OCI-LY1 (cell line): ENCODE measurements at regions not wholly inside any gene's neighbourhood (a gene's known extent, or its start where the extent isn't known, plus 50 kb on each side); places are given as distances from the start of the nearest gene placed in this dataset.

ENCODE experiments used
- H2AFZ ChIP-seq: fragments of 200-600 bp; sonication (generic), shearing (Covaris generic); 2 replicates; pipeline ENCODE4 v1.6.0; 2014; ENCODE audit warnings: antibody characterized with exemption, mild to moderate bottlenecking, low read length
- H3F3A ChIP-seq: fragments of 200-600 bp; sonication (generic), shearing (Covaris generic); 2 replicates; pipeline ENCODE4 v1.6.0; 2014; ENCODE audit warnings: mild to moderate bottlenecking, antibody characterized with exemption, low read length, moderate library complexity; ENCODE audit not compliant: insufficient read depth
- H3K27ac ChIP-seq: fragments of 200-600 bp; sonication (generic); 2 replicates; pipeline ENCODE4 v1.5.1; 2014; ENCODE audit warnings: low read length, mixed run types, mild to moderate bottlenecking, low read depth; ENCODE audit not compliant: poor library complexity, severe bottlenecking
- H3K27me3 ChIP-seq: fragments of 200-600 bp; sonication (generic); 2 replicates; pipeline ENCODE4 v1.6.0; 2014; ENCODE audit warnings: antibody characterized with exemption, mild to moderate bottlenecking, low read length, moderate library complexity; ENCODE audit not compliant: insufficient read depth
- H3K36me3 ChIP-seq: fragments of 200-600 bp; sonication (generic); 2 replicates; pipeline ENCODE4 v1.6.1; 2014; ENCODE audit warnings: mild to moderate bottlenecking, antibody characterized with exemption, low read length, moderate library complexity, mixed read lengths; ENCODE audit not compliant: insufficient read depth
- H3K4me1 ChIP-seq: fragments of 200-600 bp; sonication (generic); 2 replicates; pipeline ENCODE4 v1.5.1; 2014; ENCODE audit warnings: mild to moderate bottlenecking, low read length, moderate library complexity; ENCODE audit not compliant: insufficient read depth, severe bottlenecking
- H3K4me2 ChIP-seq: fragments of 200-600 bp; sonication (generic), shearing (Covaris generic); 2 replicates; pipeline ENCODE4 v1.6.1; 2014; ENCODE audit warnings: low read length
- H3K4me3 ChIP-seq: fragments of 200-600 bp; sonication (generic); 2 replicates; pipeline ENCODE4 v1.5.1; 2014; ENCODE audit warnings: low read length, low read depth, mild to moderate bottlenecking, mixed read lengths; ENCODE audit not compliant: poor library complexity, severe bottlenecking
- H3K79me2 ChIP-seq: fragments of 200-600 bp; shearing (Covaris generic); 2 replicates; pipeline ENCODE4 v1.6.1; 2016; ENCODE audit warnings: mixed run types, low read length, mixed read lengths; ENCODE audit not compliant: insufficient read depth
- H3K9ac ChIP-seq: fragments of 200-600 bp; sonication (generic), shearing (Covaris generic); 2 replicates; pipeline ENCODE4 v1.6.1; 2014; ENCODE audit warnings: mild to moderate bottlenecking, low read length, mixed read lengths
- H3K9me2 ChIP-seq: fragments of 200-600 bp; sonication (generic), shearing (Covaris generic); 2 replicates; pipeline ENCODE4 v1.6.1; 2014; ENCODE audit warnings: low read depth, mild to moderate bottlenecking, low read length, mixed read lengths
- H3K9me3 ChIP-seq: fragments of 200-600 bp; shearing (Covaris generic); 2 replicates; pipeline ENCODE4 v1.6.1; 2014; ENCODE audit warnings: low read length, mixed read lengths
- H4K20me1 ChIP-seq: fragments of 200-600 bp; sonication (generic), shearing (Covaris generic); 2 replicates; pipeline ENCODE4 v1.6.0; 2016; ENCODE audit warnings: mild to moderate bottlenecking, low read length; ENCODE audit not compliant: insufficient read depth
- EZH2 ChIP-seq: fragments of 200-600 bp; sonication (generic), shearing (Covaris generic); IDR thresholded peaks from 2 replicates; pipeline ENCODE4 v1.8.0; 2017; ENCODE audit warnings: borderline replicate concordance, mixed run types, mild to moderate bottlenecking, antibody characterized with exemption, low read length, moderate library complexity, mixed read lengths
- TF ChIP-seq, protein P1 (sequence below): fragments of 200-600 bp; sonication (generic), shearing (Covaris generic); IDR thresholded peaks from 2 replicates; pipeline ENCODE4 v1.5.1; 2017; ENCODE audit warnings: mild to moderate bottlenecking, antibody characterized with exemption, low read length, moderate library complexity, mixed read lengths

DNA sequence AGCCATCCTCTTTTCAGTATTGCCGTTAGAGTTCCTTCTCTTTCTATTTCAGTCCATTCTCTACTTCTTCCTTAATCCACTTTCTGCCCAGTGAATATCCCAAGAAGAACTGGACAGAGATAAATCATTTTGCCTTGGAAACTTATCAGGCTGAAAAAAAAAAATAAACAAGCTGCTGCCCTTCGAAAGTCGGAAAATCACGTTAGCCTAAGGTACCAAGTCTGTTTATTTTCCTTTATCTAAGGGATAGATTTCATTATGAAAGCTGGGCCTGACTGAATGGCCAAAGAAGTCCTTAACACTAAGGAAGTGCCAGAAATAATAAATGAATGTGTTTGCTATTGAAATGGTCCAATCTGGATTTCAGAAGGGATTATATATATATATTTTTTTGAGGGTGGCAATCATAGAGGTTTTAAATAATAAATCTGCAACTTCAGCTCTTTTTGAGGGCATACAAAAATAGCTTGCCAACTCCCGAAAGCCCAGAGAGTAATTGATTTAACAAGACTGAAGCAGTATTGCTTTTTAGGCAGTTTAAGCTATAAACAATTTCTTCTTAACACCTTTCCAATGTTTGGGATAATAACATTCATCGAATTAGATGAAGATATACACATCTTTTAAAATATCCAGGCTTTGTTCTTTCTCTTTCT, 127.0 kb upstream of the STMND1 start:
- TF ChIP-seq EZH2, result no peak
- TF ChIP-seq, protein P1, sequence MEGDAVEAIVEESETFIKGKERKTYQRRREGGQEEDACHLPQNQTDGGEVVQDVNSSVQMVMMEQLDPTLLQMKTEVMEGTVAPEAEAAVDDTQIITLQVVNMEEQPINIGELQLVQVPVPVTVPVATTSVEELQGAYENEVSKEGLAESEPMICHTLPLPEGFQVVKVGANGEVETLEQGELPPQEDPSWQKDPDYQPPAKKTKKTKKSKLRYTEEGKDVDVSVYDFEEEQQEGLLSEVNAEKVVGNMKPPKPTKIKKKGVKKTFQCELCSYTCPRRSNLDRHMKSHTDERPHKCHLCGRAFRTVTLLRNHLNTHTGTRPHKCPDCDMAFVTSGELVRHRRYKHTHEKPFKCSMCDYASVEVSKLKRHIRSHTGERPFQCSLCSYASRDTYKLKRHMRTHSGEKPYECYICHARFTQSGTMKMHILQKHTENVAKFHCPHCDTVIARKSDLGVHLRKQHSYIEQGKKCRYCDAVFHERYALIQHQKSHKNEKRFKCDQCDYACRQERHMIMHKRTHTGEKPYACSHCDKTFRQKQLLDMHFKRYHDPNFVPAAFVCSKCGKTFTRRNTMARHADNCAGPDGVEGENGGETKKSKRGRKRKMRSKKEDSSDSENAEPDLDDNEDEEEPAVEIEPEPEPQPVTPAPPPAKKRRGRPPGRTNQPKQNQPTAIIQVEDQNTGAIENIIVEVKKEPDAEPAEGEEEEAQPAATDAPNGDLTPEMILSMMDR, result no peak
- Histone ChIP-seq H3K4me2 (no peak overlapping the region), H3K4me3 (no peak overlapping the region), H3K27ac (no peak overlapping the region), H3K9me2 (no peaks in the 10 kb centered on the region), H3K9ac (no peak overlapping the region), H2AFZ (no peak overlapping the region), H3K4me1 (no peaks in the 10 kb centered on the region), H3K36me3 (no peaks in the 10 kb centered on the region), H3K27me3 (0 out of 2 replicates have a peak, but pooled peaks cover 3% of the 10 kb centered on the region), H4K20me1 (no peaks in the 10 kb centered on the region), H3K9me3 (no peaks in the 10 kb centered on the region), H3F3A (no peaks in the 10 kb centered on the region), H3K79me2 (no peaks in the 10 kb centered on the region)

DNA sequence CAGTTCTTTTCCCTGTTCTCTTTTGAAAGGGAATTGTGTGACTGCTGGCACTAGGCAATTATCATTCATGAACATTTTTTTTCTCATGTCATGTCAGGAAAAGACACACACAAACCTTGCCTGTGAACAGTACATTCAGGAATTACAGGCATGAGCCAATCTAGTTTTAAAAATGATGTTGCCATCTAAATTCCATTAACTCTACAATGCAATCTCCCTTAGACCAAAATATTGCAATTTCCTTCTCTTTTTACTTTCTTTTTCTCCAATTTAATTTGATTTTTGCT, 127.5 kb upstream of the STMND1 start:
- Histone ChIP-seq H3K4me1 (no peaks in the 10 kb centered on the region), H3K9me3 (no peaks in the 10 kb centered on the region), H3K9ac (no peak overlapping the region), H3K9me2 (no peaks in the 10 kb centered on the region), H3K79me2 (no peaks in the 10 kb centered on the region), H3F3A (no peaks in the 10 kb centered on the region), H2AFZ (no peak overlapping the region), H3K27me3 (0 out of 2 replicates have a peak, but pooled peaks cover 3% of the 10 kb centered on the region), H3K4me2 (no peak overlapping the region), H3K27ac (no peak overlapping the region), H3K4me3 (no peak overlapping the region), H3K36me3 (no peaks in the 10 kb centered on the region), H4K20me1 (no peaks in the 10 kb centered on the region)
- TF ChIP-seq, protein P1, result no peak
- TF ChIP-seq EZH2, result no peak

DNA sequence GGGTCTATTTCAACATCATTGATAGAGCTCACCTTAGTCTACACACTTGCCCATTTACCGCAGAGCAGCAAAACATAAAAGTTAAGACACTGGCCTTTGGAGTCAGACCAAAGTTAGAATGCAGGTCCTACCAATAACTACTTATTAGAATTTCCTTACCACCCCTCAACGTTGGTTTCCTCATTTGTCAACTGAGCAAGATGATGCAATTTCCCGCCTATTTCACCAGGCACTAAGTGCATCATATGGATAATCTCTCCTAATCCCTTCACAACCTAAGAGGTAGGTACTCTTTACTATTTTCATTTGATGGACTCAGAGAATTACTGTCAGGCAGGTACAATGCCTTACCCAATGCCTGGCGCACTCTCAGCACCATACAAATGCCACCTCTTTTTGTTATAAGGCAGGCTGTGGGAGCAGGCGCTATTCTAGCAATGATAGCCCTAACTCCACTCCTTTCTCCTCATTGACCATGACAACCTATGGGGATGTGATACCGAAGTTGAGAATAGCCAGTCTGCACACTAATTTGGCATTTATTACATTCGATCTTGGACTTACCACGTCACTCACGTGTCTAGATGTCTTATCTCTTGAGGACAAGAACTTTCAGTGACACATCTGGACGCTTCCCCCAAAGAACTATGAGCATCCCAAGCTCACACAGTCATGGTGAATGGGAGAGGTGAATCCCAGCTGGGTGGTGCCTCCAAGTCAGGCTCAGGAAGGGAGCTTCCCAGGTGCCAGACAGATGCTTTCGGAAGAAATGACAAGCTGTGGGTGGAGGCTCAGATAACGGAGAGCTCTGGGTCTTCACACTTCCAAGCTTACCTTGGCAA, 128.1 kb upstream of the STMND1 start:
- no peak overlapping the region for H3K4me3 ChIP-seq
- no peaks in the 10 kb centered on the region for H4K20me1 ChIP-seq
- TF ChIP-seq, protein P1, result no peak
- TF ChIP-seq EZH2, result no peak
- no peak overlapping the region for H3K27ac ChIP-seq
- no peaks in the 10 kb centered on the region for H3K9me2 ChIP-seq
- H3F3A ChIP-seq, result no peaks in the 10 kb centered on the region
- H3K36me3 ChIP-seq, result no peaks in the 10 kb centered on the region
- H3K4me2 ChIP-seq, result no peak overlapping the region
- no peaks in the 10 kb centered on the region for H3K9me3 ChIP-seq
- no peak overlapping the region for H3K9ac ChIP-seq
- no peaks in the 10 kb centered on the region for H3K79me2 ChIP-seq
- H3K4me1 ChIP-seq, result no peaks in the 10 kb centered on the region
- 0 out of 2 replicates have a peak, but pooled peaks cover 3% of the 10 kb centered on the region for H3K27me3 ChIP-seq
- no peak overlapping the region for H2AFZ ChIP-seq
